HCT116 (cell line): ENCODE measurements at regions not wholly inside any gene's neighbourhood (a gene's known extent, or its start where the extent isn't known, plus 50 kb on each side); places are given as distances from the start of the nearest gene placed in this dataset.

ENCODE experiments used
- ATAC-seq: fragments of 200-7000 bp; cut with Tn5 transposase; 2 replicates; pipeline ENCODE4 v1.9.1; 2020; ENCODE audit warnings: mild to moderate bottlenecking, moderate library complexity
- BruUV-seq: library from RNA; stranded (reverse); fragments of 400-500 nt; replicated peaks from 2 replicates; lab custom pipeline; 2021; lab: Mats Ljungman, UMichigan
- CTCF ChIA-PET: fragments of 300-600 bp; sonication (Branson Sonifier 250); formaldehyde crosslinking; loops from one replicate; lab custom pipeline; 2021; ENCODE audit warnings: antibody characterized with exemption; lab: Charles Lee
- POLR2A ChIA-PET: fragments of 300-600, 350-600 bp; sonication (Branson Sonifier 250); formaldehyde crosslinking; loops from one replicate; lab custom pipeline; 2021; ENCODE audit warnings: antibody characterized with exemption; lab: Charles Lee
- RAD21 ChIA-PET, 2 experiments: fragments of 300-600 bp; sonication (Branson Sonifier 250); formaldehyde crosslinking; loops; one replicate each; lab custom pipeline; 2023; ENCODE audit warnings: low total read pairs in 2 of 2; ENCODE audit not compliant: uncharacterized antibody in 2 of 2, unreplicated experiment in 2 of 2, low non-redundant PET in 1 of 2; lab: Charles Lee
- DNase-seq: peaks from one replicate; pipeline ENCODE4 v3.0.0-alpha.2; 2010; ENCODE audit warnings: low read depth, low spot score
- H2AFZ ChIP-seq: fragments of 200-600 bp; shearing (Covaris generic), sonication (generic); 2 replicates; pipeline ENCODE4 v1.6.1; 2017; ENCODE audit warnings: low read depth, mixed run types, mixed read lengths, antibody characterized with exemption, low read length; ENCODE audit not compliant: poor library complexity, severe bottlenecking
- H3K27ac ChIP-seq: 2 replicates; pipeline ENCODE4 v1.5.1; 2012; ENCODE audit warnings: low read depth, low read length
- H3K27me3 ChIP-seq: fragments of 200-600 bp; sonication (generic); 2 replicates; pipeline ENCODE4 v1.6.1; 2016; ENCODE audit warnings: mixed run types, low read length, mixed read lengths; ENCODE audit not compliant: insufficient read depth
- H3K36me3 ChIP-seq, 2 experiments: fragments of 200-500 bp in 1 of 2; fragments of 200-600 bp in 1 of 2; sonication (Bioruptor generic) in 1 of 2; sonication (generic) in 1 of 2; 2 replicates each; pipeline versions ENCODE4 v1.5.1 to v1.6.1; 2014 to 2016; ENCODE audit warnings: low read length in 2 of 2, inconsistent platforms in 1 of 2, mixed read lengths in 1 of 2, mixed run types in 1 of 2; ENCODE audit not compliant: insufficient read depth in 2 of 2, control insufficient read depth in 1 of 2
- H3K4me1 ChIP-seq, 2 experiments: fragments of 200-600 bp in 1 of 2; sonication (generic) in 1 of 2; 2 replicates each; pipeline versions ENCODE4 v1.5.1 to v1.6.1; 2012 to 2017; ENCODE audit warnings: low read length in 2 of 2, inconsistent platforms in 1 of 2, mild to moderate bottlenecking in 1 of 2, mixed read lengths in 1 of 2, mixed run types in 1 of 2, moderate library complexity in 1 of 2; ENCODE audit not compliant: insufficient read depth in 2 of 2, control insufficient read depth in 1 of 2
- H3K4me2 ChIP-seq: fragments of 200-600 bp; sonication (generic); 2 replicates; pipeline ENCODE4 v1.6.1; 2017; ENCODE audit warnings: mixed run types, low read length, mixed read lengths
- H3K4me3 ChIP-seq, 2 experiments: fragments of 200-600 bp in 1 of 2; sonication (generic) in 1 of 2; replicated peaks in 1 of 2; 2 replicates each; pipeline ENCODE4 v1.5.1; 2011 to 2016; ENCODE audit warnings: low read length in 2 of 2, control low read depth in 1 of 2, low read depth in 1 of 2, mild to moderate bottlenecking in 1 of 2, mixed read lengths in 1 of 2, mixed run types in 1 of 2
- H3K79me2 ChIP-seq: fragments of 200-600 bp; sonication (generic); 2 replicates; pipeline ENCODE4 v1.6.1; 2017; ENCODE audit warnings: mild to moderate bottlenecking, mixed run types, low read length, moderate library complexity, mixed read lengths; ENCODE audit not compliant: insufficient read depth
- H3K9ac ChIP-seq: fragments of 200-600 bp; sonication (generic); 2 replicates; pipeline ENCODE4 v1.6.1; 2016; ENCODE audit warnings: low read length, mixed read lengths
- H3K9me2 ChIP-seq: fragments of 200-600 bp; sonication (generic), shearing (Covaris generic); 2 replicates; pipeline ENCODE4 v1.6.1; 2017; ENCODE audit warnings: mixed run types, mild to moderate bottlenecking, moderate library complexity; ENCODE audit not compliant: insufficient read depth
- H3K9me3 ChIP-seq, 2 experiments: fragments of 200-500 bp in 1 of 2; fragments of 200-600 bp in 1 of 2; sonication (Bioruptor generic) in 1 of 2; sonication (generic) in 1 of 2; 2 replicates each; pipeline ENCODE4 v1.6.1; 2014 to 2017; ENCODE audit warnings: low read length in 2 of 2, mixed read lengths in 2 of 2, inconsistent platforms in 1 of 2, low read depth in 1 of 2, mild to moderate bottlenecking in 1 of 2, mixed run types in 1 of 2, moderate library complexity in 1 of 2; ENCODE audit not compliant: control insufficient read depth in 1 of 2, insufficient read depth in 1 of 2
- H4K20me1 ChIP-seq: fragments of 200-600 bp; sonication (generic), shearing (Covaris generic); 2 replicates; pipeline ENCODE4 v1.6.1; 2017; ENCODE audit warnings: mixed run types, mild to moderate bottlenecking, moderate library complexity; ENCODE audit not compliant: insufficient read depth
- CBX3 ChIP-seq: IDR thresholded peaks from 2 replicates; pipeline ENCODE4 v1.6.1; 2012; ENCODE audit warnings: low read depth
- CEBPB ChIP-seq: IDR thresholded peaks from 2 replicates; pipeline ENCODE4 v1.6.1; 2012; ENCODE audit warnings: low read depth
- EGR1 ChIP-seq: IDR thresholded peaks from 2 replicates; pipeline ENCODE4 v1.6.1; 2012; ENCODE audit warnings: low read depth
- EZH2 ChIP-seq: fragments of 200-600 bp; sonication (generic); IDR thresholded peaks from 2 replicates; pipeline ENCODE4 v1.6.1; 2017; ENCODE audit warnings: antibody characterized with exemption, mixed run types
- FOSL1 ChIP-seq: IDR thresholded peaks from 2 replicates; pipeline ENCODE4 v1.6.1; 2012; ENCODE audit warnings: low read depth
- POLR2A ChIP-seq: IDR thresholded peaks from 2 replicates; pipeline ENCODE4 v1.7.0; 2011; ENCODE audit warnings: borderline replicate concordance; ENCODE audit not compliant: insufficient read depth, insufficient read length; ENCODE audit errors: extremely low read depth
- RAD21 ChIP-seq: IDR thresholded peaks from 2 replicates; pipeline ENCODE4 v1.6.1; 2012; ENCODE audit warnings: low read depth, mild to moderate bottlenecking
- REST ChIP-seq: IDR thresholded peaks from 2 replicates; pipeline ENCODE4 v1.6.1; 2012; ENCODE audit warnings: low read depth
- ZBTB33 ChIP-seq: IDR thresholded peaks from 2 replicates; pipeline ENCODE4 v1.6.1; 2011; ENCODE audit warnings: mild to moderate bottlenecking, low read length, moderate library complexity; ENCODE audit not compliant: insufficient replicate concordance; ENCODE audit errors: extremely low read depth
- intact Hi-C: fragments of 100-400 bp; cut with micrococcal nuclease; formaldehyde crosslinking; loops from 2 replicates; pipeline ENCODE4 v1.10.0; 2022

- no peak overlapping the region for H3K4me3 ChIP-seq
- no peaks in the 10 kb centered on the region for H3K4me1 ChIP-seq
- RAD21 ChIA-PET, result no interaction called here
- no peaks in the 10 kb centered on the region for H3K27me3 ChIP-seq
- DNase-seq (no peak), ATAC-seq (no peak)
- no peak overlapping the region for H2AFZ ChIP-seq
- no peak overlapping the region for H3K9ac ChIP-seq
- H3K9me3 ChIP-seq, result peaks cover 0 to 11% of the 10 kb centered on the region in 2 experiments; a peak in 2 of 4 replicates
- no peak for TF ChIP-seq EGR1
- no peak for TF ChIP-seq REST
- no peak for TF ChIP-seq ZBTB33
- TF ChIP-seq FOSL1, result no peak
- TF ChIP-seq CEBPB, result no peak
- TF ChIP-seq RAD21, result no peak
- TF ChIP-seq POLR2A, result no peak
- no peak for TF ChIP-seq EZH2
- no peak for TF ChIP-seq CBX3
- no peaks in the 10 kb centered on the region for H3K9me2 ChIP-seq
- no peak overlapping the region for H3K27ac ChIP-seq
- POLR2A ChIA-PET, result no interaction called here
- BruUV-seq, result no TSS peak
- H4K20me1 ChIP-seq, result no peaks in the 10 kb centered on the region
- intact Hi-C loops, result no loop called here
- CTCF ChIA-PET, result no interaction called here
- no peaks in the 10 kb centered on the region for H3K79me2 ChIP-seq
- H3K4me2 ChIP-seq, result no peak overlapping the region
- H3K36me3 ChIP-seq, result no peaks in the 10 kb centered on the region
These were observed 62.3 kb upstream of the POM121L12 start for GRCh38 chr7:52973126-52973525.
